Stimulated activated effector memory CD8-positive, alpha-beta T cell treated with anti-CD3 and anti-CD28 coated beads, Interleukin-12 subunit alpha, Interleukin-12 subunit beta, amount 100 ng/mL, for 72 hours (primary cell): ENCODE measurements at regions not wholly inside any gene's neighbourhood (a gene's known extent, or its start where the extent isn't known, plus 50 kb on each side); places are given as distances from the start of the nearest gene placed in this dataset.

ENCODE experiments used
- ATAC-seq: fragments of 150-1000 bp; cut with Tn5 transposase; 2 replicates; pipeline ENCODE4 v1.10.0; 2021
- DNase-seq, 2 donors: peaks; one replicate each; pipeline ENCODE4 v3.0.0; 2021 to 2022; ENCODE audit warnings: low spot score in 2 of 2
- H3K27ac Mint-ChIP-seq: one replicate; pipeline ENCODE4 v1.8.0; 2022; ENCODE audit warnings: mild to moderate bottlenecking, mixed read lengths
- H3K36me3 Mint-ChIP-seq: one replicate; pipeline ENCODE4 v1.8.0; 2022; ENCODE audit warnings: mild to moderate bottlenecking, mixed read lengths
- H3K4me1 Mint-ChIP-seq: one replicate; pipeline ENCODE4 v1.8.0; 2022; ENCODE audit warnings: mixed read lengths
- H3K4me3 Mint-ChIP-seq: one replicate; pipeline ENCODE4 v1.8.0; 2022; ENCODE audit warnings: mild to moderate bottlenecking, mixed read lengths
- H3K9me3 Mint-ChIP-seq: one replicate; pipeline ENCODE4 v1.8.0; 2022; ENCODE audit warnings: mixed read lengths

DNA sequence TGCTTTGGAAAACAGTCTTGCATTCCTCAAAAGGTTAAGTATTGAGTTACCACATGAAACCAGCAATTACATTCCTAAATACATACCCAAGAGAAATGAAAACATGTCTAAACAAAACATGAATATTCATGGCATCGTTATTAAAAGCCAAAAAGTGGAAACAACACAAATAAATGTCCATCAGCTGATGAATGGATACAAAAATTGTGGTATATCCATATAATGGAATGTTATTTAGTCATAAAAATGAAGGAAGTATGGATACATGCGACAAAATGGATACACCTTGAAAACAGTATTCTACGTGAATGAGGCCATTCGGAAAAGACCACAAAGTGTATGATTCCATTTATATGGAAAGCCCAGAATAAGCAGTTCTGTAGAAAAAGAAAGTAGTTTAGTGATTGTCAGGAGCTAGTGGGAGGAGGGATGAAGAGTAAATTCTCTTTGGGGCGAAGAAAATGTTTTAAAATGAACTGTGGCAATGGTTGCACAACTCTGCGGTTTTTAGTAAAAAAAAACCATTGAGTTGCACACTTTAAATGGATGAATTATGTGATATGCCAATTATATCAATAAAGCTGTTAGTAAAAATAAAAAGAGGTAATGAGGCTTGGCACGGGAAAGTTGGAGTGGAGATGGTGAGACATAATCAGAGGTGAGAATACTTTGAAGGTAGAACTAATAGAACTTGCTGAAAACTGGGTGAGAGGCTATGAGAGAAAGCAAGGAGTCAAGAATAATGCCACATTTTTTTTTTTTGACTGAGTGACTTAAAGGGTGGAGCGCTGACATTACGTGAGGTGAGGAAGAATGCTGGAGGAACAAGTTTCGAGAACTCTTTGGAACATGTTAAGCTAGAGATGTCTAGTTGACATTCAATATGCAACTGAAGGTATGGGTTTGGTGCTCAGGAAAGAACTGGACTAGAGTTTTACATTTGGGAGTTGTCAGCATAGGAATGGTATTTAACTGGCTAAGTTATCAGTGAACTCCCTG, 194.9 kb upstream of the ZNF608 start:
- H3K4me1 Mint-ChIP-seq: no peaks in the 10 kb centered on the region
- H3K36me3 Mint-ChIP-seq: no peaks in the 10 kb centered on the region
- H3K9me3 Mint-ChIP-seq: peaks cover 17% of the 10 kb centered on the region
- ATAC-seq: no peak
- no peak overlapping the region for H3K4me3 Mint-ChIP-seq
- no peak for DNase-seq
- no peak overlapping the region for H3K27ac Mint-ChIP-seq

DNA sequence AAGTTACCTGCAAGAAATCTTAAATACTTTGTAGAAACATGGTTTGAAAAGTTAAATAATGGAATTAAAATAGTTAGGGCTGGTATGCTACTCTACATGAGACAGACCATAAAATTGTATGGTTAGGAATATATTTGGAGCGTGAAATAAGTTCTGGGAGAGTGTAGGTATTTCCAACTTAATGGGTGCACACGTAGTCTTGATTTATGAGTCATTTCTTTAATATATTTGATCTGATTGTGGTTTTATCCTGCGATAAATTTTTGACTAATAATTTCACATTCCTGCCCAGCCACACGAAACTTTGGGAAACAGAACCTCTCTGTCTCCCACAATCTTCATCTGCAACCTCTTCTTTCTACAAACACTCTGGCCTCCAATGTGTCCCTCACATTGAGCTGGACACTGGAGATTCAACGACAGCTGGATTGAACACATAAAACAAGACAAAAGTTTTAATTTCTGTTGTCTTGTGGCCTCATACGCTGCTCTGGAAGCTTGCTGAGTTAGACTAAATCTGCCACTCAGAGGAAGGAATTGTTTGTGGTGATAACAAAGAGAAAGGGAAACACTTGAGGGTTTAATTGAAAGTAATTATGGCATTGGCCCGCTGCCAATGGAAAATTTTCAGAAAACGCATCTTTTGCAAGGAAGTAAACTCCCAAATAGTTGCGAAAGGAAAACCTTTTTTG, 201.8 kb upstream of the ZNF608 start:
- Mint-ChIP-seq H3K4me1 (no peaks in the 10 kb centered on the region), H3K36me3 (no peaks in the 10 kb centered on the region), H3K4me3 (no peak overlapping the region), H3K9me3 (peaks cover 6% of the 10 kb centered on the region), H3K27ac (no peak overlapping the region)
- no peak for ATAC-seq
- no peak for DNase-seq

DNA sequence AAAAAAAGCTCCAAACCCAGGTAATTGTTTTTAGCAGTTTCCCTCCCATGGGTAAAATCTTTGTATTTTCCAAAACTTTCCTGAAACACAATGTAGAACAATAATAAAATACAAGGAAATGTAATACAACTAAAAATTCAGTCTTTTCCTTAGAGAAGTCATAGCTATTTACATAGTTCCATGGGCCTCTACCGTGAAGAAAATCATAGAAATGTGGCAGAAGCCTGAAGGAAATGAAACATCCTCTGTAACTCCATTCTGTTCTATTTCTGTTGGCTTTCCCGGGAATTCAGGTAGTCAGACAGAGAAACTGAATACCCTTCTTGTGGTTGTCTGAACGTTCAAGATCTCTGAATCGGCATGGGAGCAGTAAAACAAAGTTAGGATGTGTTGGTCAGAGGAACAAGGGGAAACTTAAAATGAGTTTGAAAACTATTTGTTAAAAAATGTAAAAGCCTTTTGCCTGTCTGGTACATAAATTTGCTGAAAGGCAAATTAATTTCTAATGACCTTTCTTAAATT, 202.4 kb upstream of the ZNF608 start:
- H3K27ac Mint-ChIP-seq: no peak overlapping the region
- H3K9me3 Mint-ChIP-seq: peaks cover 6% of the 10 kb centered on the region
- no peak overlapping the region for H3K4me3 Mint-ChIP-seq
- ATAC-seq (no peak), DNase-seq (no peak)
- H3K36me3 Mint-ChIP-seq: no peaks in the 10 kb centered on the region
- no peaks in the 10 kb centered on the region for H3K4me1 Mint-ChIP-seq

DNA sequence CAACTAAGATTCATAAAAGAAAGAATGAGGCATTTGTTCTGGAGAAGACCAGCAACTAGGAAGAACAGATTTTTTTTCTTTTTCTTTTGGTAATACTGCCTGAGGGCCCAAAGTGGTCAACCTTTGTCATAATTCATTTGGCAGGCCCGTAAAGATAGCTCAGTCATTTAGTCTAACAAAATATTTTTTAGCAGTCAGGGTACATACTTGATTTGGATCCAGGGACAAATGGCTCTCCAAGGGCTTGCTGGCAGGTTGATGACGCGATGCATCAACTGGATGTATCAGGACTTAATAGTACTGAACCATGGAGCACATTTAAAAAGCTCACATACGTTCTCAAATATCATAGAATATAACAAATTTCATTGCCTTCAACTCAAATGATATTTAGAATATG, 203.4 kb upstream of the ZNF608 start:
- Mint-ChIP-seq H3K36me3 (no peaks in the 10 kb centered on the region), H3K27ac (no peak overlapping the region), H3K4me1 (no peaks in the 10 kb centered on the region), H3K9me3 (peaks cover 6% of the 10 kb centered on the region), H3K4me3 (no peak overlapping the region)
- DNase-seq (no peak), ATAC-seq (no peak)

DNA sequence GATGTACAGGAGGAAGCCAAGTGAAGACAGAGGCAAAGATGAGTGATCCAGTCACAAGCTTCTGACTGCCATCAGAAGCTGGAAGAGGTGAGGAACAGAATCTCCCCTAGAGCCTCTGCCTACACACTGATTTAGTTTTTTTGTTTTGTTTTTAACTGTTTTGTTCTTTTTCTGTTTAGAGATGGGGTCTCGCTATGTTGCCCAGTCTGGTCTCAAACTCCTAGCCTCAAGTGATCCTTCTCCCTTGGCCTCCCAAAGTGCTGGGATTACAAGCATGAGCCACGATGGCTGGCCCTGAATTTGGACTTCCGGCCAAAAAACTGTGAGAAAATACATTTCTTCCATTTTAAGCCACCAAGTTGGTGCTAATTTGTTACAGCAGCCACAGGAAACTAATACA, 204.7 kb upstream of the ZNF608 start:
- ATAC-seq: no peak
- no peak overlapping the region for H3K4me3 Mint-ChIP-seq
- H3K36me3 Mint-ChIP-seq: no peaks in the 10 kb centered on the region
- H3K9me3 Mint-ChIP-seq: peaks cover 6% of the 10 kb centered on the region
- H3K27ac Mint-ChIP-seq: no peak overlapping the region
- no peak for DNase-seq
- H3K4me1 Mint-ChIP-seq: no peaks in the 10 kb centered on the region

DNA sequence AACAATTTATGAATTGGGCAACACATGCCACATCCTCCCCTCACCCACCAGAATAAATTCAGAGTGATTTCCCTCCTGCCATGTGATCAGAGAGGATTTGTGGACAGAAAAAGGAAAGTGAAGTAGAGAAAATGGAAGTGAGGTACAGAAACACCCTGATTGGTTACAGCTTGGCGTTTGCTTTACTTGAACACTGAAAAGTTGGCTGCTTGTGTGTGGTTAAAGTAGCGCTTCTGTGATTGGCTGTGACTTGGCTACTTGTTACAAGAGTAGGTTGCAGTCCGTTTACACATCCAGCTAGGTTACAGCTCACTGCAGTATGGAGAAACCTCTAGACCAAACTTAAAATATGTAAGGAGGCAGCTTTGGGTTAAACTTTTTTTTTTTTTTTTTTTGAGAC, 205.2 kb upstream of the ZNF608 start:
- no peak overlapping the region for H3K4me3 Mint-ChIP-seq

DNA sequence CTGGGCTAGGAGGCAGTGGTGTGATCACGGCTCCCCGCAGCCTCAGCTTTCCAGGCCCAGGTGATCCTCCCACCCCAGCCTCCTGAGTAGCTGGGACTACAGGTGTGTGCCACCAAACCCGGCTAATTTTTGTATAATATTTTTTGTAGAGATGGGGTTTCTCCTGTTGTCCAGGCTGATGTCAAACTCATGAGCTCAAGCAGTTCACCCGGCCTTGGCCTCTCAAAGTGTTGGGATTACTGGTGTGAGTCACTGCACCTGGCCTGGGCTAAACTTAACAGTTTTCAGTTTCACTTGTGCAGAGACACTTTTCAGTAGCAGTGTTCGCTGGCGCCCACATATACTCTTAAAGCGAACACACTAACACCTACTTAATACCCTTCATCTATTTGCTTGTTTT, 205.6 kb upstream of the ZNF608 start:
- DNase-seq (no peak), ATAC-seq (peak; percentile 60)
- Mint-ChIP-seq H3K27ac (no peak overlapping the region), H3K4me1 (no peaks in the 10 kb centered on the region), H3K36me3 (no peaks in the 10 kb centered on the region), H3K9me3 (peaks cover 3% of the 10 kb centered on the region), H3K4me3 (no peak overlapping the region)

More for the DNA sequence above, 205.2 kb upstream of the ZNF608 start:
- H3K4me1 Mint-ChIP-seq: no peaks in the 10 kb centered on the region
- no peak overlapping the region for H3K27ac Mint-ChIP-seq
- DNase-seq (no peak), ATAC-seq (peak; percentile 39)
- H3K9me3 Mint-ChIP-seq: peaks cover 6% of the 10 kb centered on the region
- H3K36me3 Mint-ChIP-seq: no peaks in the 10 kb centered on the region

DNA sequence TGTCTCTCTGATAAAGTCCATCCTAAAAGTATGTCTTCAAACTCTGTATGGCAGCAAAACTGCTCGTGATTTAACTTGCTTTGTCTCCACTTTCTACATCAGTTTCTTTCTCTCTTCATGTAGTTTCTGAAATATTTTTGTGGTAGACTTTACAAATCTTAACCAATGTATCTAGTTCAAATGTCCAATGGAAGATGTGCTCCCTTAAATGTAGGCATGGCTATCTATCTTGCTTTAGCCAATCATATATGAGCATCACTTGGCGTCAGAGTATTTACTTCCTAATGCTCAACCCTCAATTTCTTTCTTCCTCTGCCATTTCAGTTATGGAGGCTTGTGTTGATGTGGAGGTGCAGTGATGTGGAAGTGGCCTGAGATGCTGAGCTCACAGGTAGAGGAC, 206.1 kb upstream of the ZNF608 start:
- Mint-ChIP-seq H3K9me3 (peaks cover 3% of the 10 kb centered on the region), H3K4me1 (no peaks in the 10 kb centered on the region), H3K27ac (no peak overlapping the region), H3K36me3 (no peaks in the 10 kb centered on the region), H3K4me3 (no peak overlapping the region)
- DNase-seq: no peak
- ATAC-seq: no peak

DNA sequence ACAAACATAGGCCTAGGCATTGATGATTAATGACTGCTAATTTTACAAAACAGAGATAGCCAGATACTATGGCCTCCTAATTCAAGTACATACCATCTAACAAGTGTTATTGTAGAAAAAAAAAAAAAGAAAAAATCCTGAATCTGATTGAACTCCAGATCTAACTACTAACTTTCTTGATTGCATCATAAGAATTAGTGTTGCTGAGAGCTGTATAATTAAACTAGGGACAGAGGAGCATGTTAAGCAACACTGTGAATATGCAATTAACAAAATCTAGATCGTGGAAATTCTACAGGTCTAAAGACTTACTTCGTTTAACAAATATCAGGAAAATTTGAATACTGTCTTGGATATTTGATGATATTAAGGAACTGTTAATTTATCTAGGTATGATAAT, 208.3 kb upstream of the ZNF608 start:
- DNase-seq (no peak), ATAC-seq (no peak)
- Mint-ChIP-seq H3K27ac (no peak overlapping the region), H3K9me3 (peaks cover 3% of the 10 kb centered on the region), H3K4me3 (no peak overlapping the region), H3K4me1 (no peaks in the 10 kb centered on the region), H3K36me3 (no peaks in the 10 kb centered on the region)

DNA sequence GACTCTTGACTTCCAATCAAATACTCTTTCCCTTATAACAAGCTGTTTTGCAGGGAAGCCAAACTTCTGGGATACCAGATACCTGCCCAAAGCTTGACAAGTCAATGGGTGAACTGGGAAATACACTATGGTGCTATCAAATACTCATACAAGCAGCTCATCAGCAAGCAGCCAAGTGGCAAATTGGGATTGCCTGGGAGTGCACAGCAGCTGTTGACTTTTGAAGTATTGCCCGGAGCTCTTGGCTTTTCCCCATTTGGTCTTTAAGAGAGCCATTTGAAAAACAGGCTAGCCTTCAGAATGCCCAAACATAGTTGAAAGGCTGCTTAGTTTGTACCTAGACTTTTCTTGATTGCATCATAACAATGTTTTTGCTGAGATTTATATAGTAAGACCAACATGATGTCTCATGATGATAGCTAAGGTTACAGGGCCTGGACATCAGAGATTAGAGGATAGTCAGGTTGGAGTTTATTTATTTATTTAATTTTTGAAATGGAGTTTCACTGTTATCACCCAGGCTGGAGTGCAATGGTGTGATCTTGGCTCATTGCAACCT, 210.1 kb upstream of the ZNF608 start:
- Mint-ChIP-seq H3K27ac (no peak overlapping the region), H3K4me1 (no peaks in the 10 kb centered on the region), H3K9me3 (peaks cover 5% of the 10 kb centered on the region), H3K36me3 (no peaks in the 10 kb centered on the region), H3K4me3 (no peak overlapping the region)
- ATAC-seq (no peak), DNase-seq (no peak)

DNA sequence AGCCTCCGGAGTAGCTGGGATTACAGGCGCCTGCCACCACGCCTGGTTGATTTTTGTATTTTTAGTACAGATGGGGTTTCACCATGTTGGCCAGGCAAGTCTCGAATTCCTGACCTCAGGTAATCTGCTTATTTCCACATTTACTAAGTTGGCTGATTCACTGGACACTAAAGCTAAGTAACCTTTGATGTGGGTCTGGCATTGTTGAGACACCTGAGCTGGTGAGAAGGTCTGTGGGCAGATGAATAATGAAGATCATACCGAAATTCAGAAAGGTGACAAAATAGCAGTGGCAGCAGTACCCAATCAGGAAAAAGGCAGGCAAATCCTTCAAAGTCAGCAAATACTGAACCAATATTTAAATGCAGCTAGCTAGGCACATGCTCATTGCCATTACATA, 210.6 kb upstream of the ZNF608 start:
- Mint-ChIP-seq H3K27ac (no peak overlapping the region), H3K36me3 (no peaks in the 10 kb centered on the region), H3K4me1 (no peaks in the 10 kb centered on the region), H3K9me3 (peaks cover 5% of the 10 kb centered on the region), H3K4me3 (no peak overlapping the region)
- ATAC-seq: no peak
- no peak for DNase-seq

DNA sequence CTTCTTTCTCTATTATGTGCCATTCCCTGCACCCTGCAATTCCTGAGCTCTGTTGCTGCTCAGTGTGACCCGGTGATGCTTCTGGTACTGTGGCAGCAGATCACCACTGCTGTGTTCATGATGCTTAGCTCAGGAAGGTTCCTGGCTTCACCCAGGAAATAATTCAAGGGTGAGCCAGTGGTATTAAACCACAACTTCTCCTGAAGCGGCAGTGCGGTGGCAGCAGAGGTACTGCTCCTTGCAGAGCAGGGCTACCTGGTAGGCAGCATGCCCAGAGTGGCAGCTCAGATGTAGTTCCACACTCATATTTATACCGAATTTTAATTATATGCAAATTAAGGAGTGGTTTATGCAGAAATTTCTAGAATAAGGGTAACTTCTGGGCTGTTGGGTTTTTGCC, 213.8 kb upstream of the ZNF608 start:
- Mint-ChIP-seq H3K27ac (no peak overlapping the region), H3K4me1 (no peaks in the 10 kb centered on the region)

DNA sequence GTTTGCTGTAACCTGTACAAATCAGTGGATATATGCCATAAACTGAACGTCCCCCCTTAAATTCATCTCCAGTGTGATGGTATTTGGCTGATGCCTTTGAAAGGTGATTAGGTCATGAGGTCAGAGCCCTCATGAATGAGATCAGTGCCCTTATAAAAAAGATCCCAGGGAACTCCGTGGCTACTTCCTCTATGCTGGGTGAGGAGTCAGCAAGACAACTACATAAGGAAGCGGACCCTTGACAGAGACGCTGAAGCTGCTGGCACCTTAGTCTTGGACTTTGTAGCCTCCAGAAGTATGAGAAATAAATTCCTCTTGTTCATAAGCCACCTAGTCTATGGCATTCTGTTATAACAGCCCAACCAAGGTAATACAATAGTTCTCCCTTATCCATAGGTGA, 215.1 kb upstream of the ZNF608 start:
- Mint-ChIP-seq H3K4me1 (no peaks in the 10 kb centered on the region), H3K4me3 (no peak overlapping the region)
- ATAC-seq: no peak

More for the DNA sequence above, 213.8 kb upstream of the ZNF608 start:
- no peak for DNase-seq
- ATAC-seq: no peak
- Mint-ChIP-seq H3K9me3 (peaks cover 5% of the 10 kb centered on the region), H3K4me3 (no peak overlapping the region), H3K36me3 (no peaks in the 10 kb centered on the region)

DNA sequence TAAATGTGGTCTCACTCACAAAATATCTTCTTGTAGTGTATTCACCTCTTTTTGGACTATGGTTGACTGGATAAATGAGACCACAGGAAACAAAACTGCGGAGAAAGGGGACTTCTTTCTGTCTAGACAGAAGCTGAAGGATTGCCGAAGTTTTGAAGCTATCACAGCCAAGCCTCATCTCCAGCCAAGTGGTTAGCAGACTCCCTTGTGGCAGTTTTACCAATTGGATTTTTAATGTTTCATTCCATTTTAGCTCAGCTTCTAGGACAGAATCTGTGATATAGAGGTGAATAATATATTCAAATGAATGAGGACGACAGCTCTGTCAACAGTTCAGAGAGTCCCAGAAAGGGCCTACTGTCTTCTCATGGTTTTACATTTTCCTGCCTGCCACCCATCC, 215.7 kb upstream of the ZNF608 start:
- DNase-seq (no peak), ATAC-seq (no peak)
- H3K27ac Mint-ChIP-seq: no peak overlapping the region
- H3K4me1 Mint-ChIP-seq: no peaks in the 10 kb centered on the region
- H3K4me3 Mint-ChIP-seq: no peak overlapping the region
- H3K9me3 Mint-ChIP-seq: peaks cover 5% of the 10 kb centered on the region
- no peaks in the 10 kb centered on the region for H3K36me3 Mint-ChIP-seq

More for the DNA sequence above, 215.1 kb upstream of the ZNF608 start:
- H3K9me3 Mint-ChIP-seq: peaks cover 5% of the 10 kb centered on the region
- no peak overlapping the region for H3K27ac Mint-ChIP-seq
- H3K36me3 Mint-ChIP-seq: no peaks in the 10 kb centered on the region
- DNase-seq: no peak

DNA sequence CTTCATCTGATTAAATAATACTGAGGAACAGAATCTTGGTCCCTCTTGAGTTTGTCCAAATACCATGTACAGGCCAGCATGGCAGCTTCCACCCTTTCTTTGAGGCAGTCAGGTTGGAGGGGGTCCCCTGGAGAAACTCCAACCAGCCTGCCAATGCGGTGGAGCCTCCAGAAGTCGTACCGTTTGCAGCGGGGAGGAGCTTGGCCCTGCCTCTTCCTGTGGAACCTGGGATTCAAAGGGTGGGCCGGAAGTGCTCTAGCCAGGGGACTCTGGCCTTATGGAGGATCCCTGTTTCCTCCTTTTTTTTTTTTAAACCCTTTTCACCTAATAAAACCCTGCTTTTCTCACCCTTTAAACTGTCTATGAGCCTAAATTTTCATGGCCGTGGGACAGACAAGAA, 216.3 kb upstream of the ZNF608 start:
- H3K4me3 Mint-ChIP-seq: no peak overlapping the region
- no peaks in the 10 kb centered on the region for H3K4me1 Mint-ChIP-seq
- peaks cover 5% of the 10 kb centered on the region for H3K9me3 Mint-ChIP-seq
- no peak for DNase-seq
- H3K36me3 Mint-ChIP-seq: no peaks in the 10 kb centered on the region
- no peak overlapping the region for H3K27ac Mint-ChIP-seq
- ATAC-seq: no peak
